Activated effector memory CD4-positive, alpha-beta T cell treated with anti-CD3 and anti-CD28 coated beads, Interleukin-2, amount 50 U/mL, for 16 hours (primary cell): ENCODE measurements at regions not wholly inside any gene's neighbourhood (a gene's known extent, or its start where the extent isn't known, plus 50 kb on each side); places are given as distances from the start of the nearest gene placed in this dataset.

Experiments used
- DNase-seq: peaks from one replicate; pipeline ENCODE4 v3.0.0-alpha.2; 2020

GRCh38 chr13:30845297-30846214 is 60.5 kb upstream of the MEDAG start:
- DNase-seq, result no peak

- no peak for DNase-seq
Observed at GRCh38 chr13:30846311-30846710, 59.8 kb upstream of the MEDAG start.

- no peak for DNase-seq
Observed at GRCh38 chr13:30846866-30847265, 59.2 kb upstream of the MEDAG start.

GRCh38 chr13:30847650-30848307 is 58.3 kb upstream of the MEDAG start:
- no peak for DNase-seq

GRCh38 chr13:30848332-30849027 is 57.6 kb upstream of the MEDAG start:
- no peak for DNase-seq

GRCh38 chr13:30849611-30850010 is 56.5 kb upstream of the MEDAG start:
- no peak for DNase-seq

- no peak for DNase-seq
Observed at GRCh38 chr13:30850204-30850866, 55.7 kb upstream of the MEDAG start.

GRCh38 chr13:30850867-30851211 is 55.2 kb upstream of the MEDAG start:
- no peak for DNase-seq

- no peak for DNase-seq
Observed at GRCh38 chr13:30851697-30852096, 54.4 kb upstream of the MEDAG start.

GRCh38 chr13:30855569-30855968 is 50.5 kb upstream of the MEDAG start:
- no peak for DNase-seq

GRCh38 chr13:30856005-30856790 is 49.9 kb upstream of the MEDAG start:
- DNase-seq, result no peak
